ENCODE measurements at regions not wholly inside any gene's neighbourhood (a gene's known extent, or its start where the extent isn't known, plus 50 kb on each side); places are given as distances from the start of the nearest gene placed in this dataset.

GRCh38 chr18:56353663-56354260, 284.6 kb downstream of the TXNL1 start:
- TF ChIP-seq GATA2 (IDR thresholded peaks at IDR 0.05; ENCODE audit: low read depth, low read length) (no peak), GATA3 (IDR thresholded peaks at IDR 0.05; ENCODE audit: low read depth, low read length) (no peak)

Data from SH-SY5Y (cell line).